ENCODE measurements at regions not wholly inside any gene's neighbourhood (a gene's known extent, or its start where the extent isn't known, plus 50 kb on each side); places are given as distances from the start of the nearest gene placed in this dataset.

DNA sequence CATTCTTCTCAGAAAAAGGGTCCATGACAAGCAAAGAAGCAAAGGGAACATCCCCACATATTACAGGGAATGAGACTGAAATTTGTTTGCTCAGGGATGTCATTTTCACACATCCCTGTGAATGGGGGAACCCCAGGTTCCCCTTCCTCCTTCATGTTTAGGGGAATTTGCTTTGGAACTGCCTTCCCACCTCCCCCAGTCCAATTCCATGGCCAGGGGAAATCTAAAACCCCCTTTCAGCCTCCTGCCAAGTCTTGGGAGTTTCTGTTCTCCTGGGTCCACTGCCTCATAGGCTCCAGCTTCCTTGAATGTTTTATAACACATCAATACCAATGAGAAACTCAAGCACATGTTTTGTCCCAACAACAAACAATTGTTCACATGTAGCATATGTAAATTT is 297.5 kb upstream of the CTNNB1 start:
- H4K20me1 ChIP-seq (replicated peaks in 1 of 2; ENCODE audit: control insufficient read depth in 1 of 2, insufficient read depth in 2 of 2, low read length in 2 of 2): no peaks in the 10 kb centered on the region
- no peak overlapping the region for H3K4me2 ChIP-seq (ENCODE audit: insufficient read depth in 1 of 2, low read depth in 2 of 2, low read length in 2 of 2)
- H3K23me2 ChIP-seq (ENCODE audit: low read depth, low read length): no peaks in the 10 kb centered on the region
- H3K9ac ChIP-seq (replicated peaks in 1 of 4; ENCODE audit: extremely low read depth in 1 of 4, low read depth in 3 of 4, low read length in 3 of 4): no peak overlapping the region
- no peaks in the 10 kb centered on the region for H3K79me1 ChIP-seq (ENCODE audit: low read depth, low read length)
- H2BK12ac ChIP-seq (ENCODE audit: low read depth, low read length): no peak overlapping the region
- H3K4ac ChIP-seq (replicated peaks; ENCODE audit: insufficient read length, low read depth, low read length): no peak overlapping the region
- no peak overlapping the region for H3K14ac ChIP-seq (ENCODE audit: insufficient read length)
- H3K18ac ChIP-seq (ENCODE audit: extremely low read depth, low read length): no peak overlapping the region
- H3K23ac ChIP-seq (ENCODE audit: insufficient read length): no peak overlapping the region
- H3K4me1 ChIP-seq (replicated peaks in 1 of 4; ENCODE audit: control insufficient read depth in 3 of 4, insufficient read depth in 4 of 4, low read length in 3 of 4): no peaks in the 10 kb centered on the region
- H2AK5ac ChIP-seq (ENCODE audit: low read depth, low read length): no peak overlapping the region
- no peaks in the 10 kb centered on the region for H3K36me3 ChIP-seq (ENCODE audit: control insufficient read depth in 2 of 4, insufficient read depth in 4 of 4, low read length in 3 of 4)
- H2BK5ac ChIP-seq (ENCODE audit: low read depth, low read length): no peak overlapping the region
- H3K27me3 ChIP-seq (replicated peaks in 1 of 4; ENCODE audit: control insufficient read depth in 3 of 4, extremely low read depth in 1 of 4, insufficient read depth in 3 of 4, low read length in 3 of 4): no peaks in the 10 kb centered on the region
- CTCF ChIA-PET (ENCODE audit: partially characterized antibody): interaction anchor here (0.7 to 0.9 kb wide), 2 partner anchors 8 to 18 kb away, joined by 4 read pairs; no protein-coding TSS in a partner anchor
- H4K91ac ChIP-seq (replicated peaks; ENCODE audit: insufficient read length, low read length): no peak overlapping the region
- no peak overlapping the region for H4K8ac ChIP-seq (ENCODE audit: extremely low read depth, insufficient read depth, low read length)
- no peak overlapping the region for H2BK120ac ChIP-seq (replicated peaks; ENCODE audit: low read depth, low read length)
- H3K56ac ChIP-seq (replicated peaks; ENCODE audit: insufficient read length, low read depth, low read length): no peak overlapping the region
- H3K79me2 ChIP-seq (ENCODE audit: control insufficient read depth in 1 of 2, insufficient read depth in 2 of 2, low read length in 2 of 2): no peaks in the 10 kb centered on the region
- no peak overlapping the region for H2BK20ac ChIP-seq (ENCODE audit: low read length)
- no peak for FAIRE-seq
- TF ChIP-seq KDM5A (IDR thresholded peaks at IDR 0.05; ENCODE audit: low read length) (no peak), BACH1 (IDR thresholded peaks at IDR 0.05; ENCODE audit: low read length) (no peak), SIRT6 (IDR thresholded peaks at IDR 0.05; ENCODE audit: low read length) (no peak), ZNF274 (IDR thresholded peaks at IDR 0.05; ENCODE audit: borderline replicate concordance, extremely low read depth, low read length) (no peak), YY1 (IDR thresholded peaks at IDR 0.05; ENCODE audit: low read depth, low read length) (no peak), RBBP5 (IDR thresholded peaks at IDR 0.05; ENCODE audit: borderline replicate concordance, low read depth, low read length) (no peak), SIN3A (conservative IDR thresholded peaks at IDR 0.05 in 1 of 2, IDR thresholded peaks at IDR 0.05 in 1 of 2; ENCODE audit: low read depth in 1 of 2, low read length in 2 of 2) (no peak), SP2 (IDR thresholded peaks at IDR 0.05; ENCODE audit: low read length) (no peak), JUND (IDR thresholded peaks at IDR 0.05; ENCODE audit: low read length) (no peak), RFX5 (IDR thresholded peaks at IDR 0.05; ENCODE audit: borderline replicate concordance, low read depth, low read length) (no peak), SP1 (IDR thresholded peaks at IDR 0.05; ENCODE audit: low read depth, low read length) (no peak), NRF1 (IDR thresholded peaks at IDR 0.05; ENCODE audit: low read depth, low read length) (no peak), BRCA1 (IDR thresholded peaks at IDR 0.05; ENCODE audit: low read depth, low read length) (no peak), SP4 (IDR thresholded peaks at IDR 0.05; ENCODE audit: low read length) (no peak), RNF2 (IDR thresholded peaks at IDR 0.05; ENCODE audit: borderline replicate concordance, low read depth, low read length, missing control alignments, poor library complexity, severe bottlenecking) (no peak), CREB1 (IDR thresholded peaks at IDR 0.05) (no peak), GTF2F1 (IDR thresholded peaks at IDR 0.05; ENCODE audit: borderline replicate concordance, low read depth, low read length) (no peak)
- TF ChIP-seq, protein P1, sequence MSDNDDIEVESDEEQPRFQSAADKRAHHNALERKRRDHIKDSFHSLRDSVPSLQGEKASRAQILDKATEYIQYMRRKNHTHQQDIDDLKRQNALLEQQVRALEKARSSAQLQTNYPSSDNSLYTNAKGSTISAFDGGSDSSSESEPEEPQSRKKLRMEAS (IDR thresholded peaks at IDR 0.05): no peak
- H3K9me3 ChIP-seq (ENCODE audit: insufficient read depth in 2 of 2, low read depth in 1 of 2, low read length in 1 of 2): no peaks in the 10 kb centered on the region
- no peak for DNase-seq (ENCODE audit: low read depth in 1 of 2, low spot score in 2 of 2)
- no peak overlapping the region for H2AFZ ChIP-seq (ENCODE audit: low read length)
- no peak overlapping the region for H2BK15ac ChIP-seq (ENCODE audit: low read length)
- no peak overlapping the region for H4K5ac ChIP-seq (ENCODE audit: insufficient read length, low read depth, low read length)
- H3K4me3 ChIP-seq (ENCODE audit: extremely low read depth in 1 of 4, insufficient read depth in 2 of 4, low read depth in 3 of 4, low read length in 4 of 4): no peak overlapping the region
- no peak overlapping the region for H3K27ac ChIP-seq (ENCODE audit: low read depth, low read length)
- POLR2A ChIA-PET (ENCODE audit: partially characterized antibody): no interaction called here
